GM18498 (cell line): ENCODE measurements at regions not wholly inside any gene's neighbourhood (a gene's known extent, or its start where the extent isn't known, plus 50 kb on each side); places are given as distances from the start of the nearest gene placed in this dataset.

Experiments
- ATAC-seq: cut with Tn5 transposase; IDR thresholded peaks from one replicate; pipeline ENCODE4 v1.9.1; 2021; ENCODE audit warnings: mild to moderate bottlenecking, moderate library complexity; ENCODE audit not compliant: unreplicated experiment

DNA sequence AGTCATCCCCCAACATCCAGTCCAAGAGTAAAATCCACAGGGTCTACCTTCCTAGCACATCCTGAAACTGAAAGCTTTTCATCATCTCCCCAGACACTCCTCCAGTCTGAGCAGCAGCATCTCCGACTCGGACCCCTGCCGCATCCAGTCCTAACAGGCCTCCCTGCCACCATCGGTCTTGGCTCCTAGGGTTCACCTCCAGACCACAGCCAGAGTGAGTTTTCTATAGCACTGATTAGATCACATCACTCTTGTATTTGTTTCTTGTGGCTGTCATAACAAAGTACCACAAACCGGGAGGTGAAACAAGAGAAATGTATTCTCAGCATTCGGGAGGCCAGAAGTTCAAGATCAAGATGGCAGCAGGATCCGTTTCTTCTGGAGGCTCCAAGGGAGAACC lies 187.8 kb downstream of the TOMM20 start:
- ATAC-seq, result no peak

DNA sequence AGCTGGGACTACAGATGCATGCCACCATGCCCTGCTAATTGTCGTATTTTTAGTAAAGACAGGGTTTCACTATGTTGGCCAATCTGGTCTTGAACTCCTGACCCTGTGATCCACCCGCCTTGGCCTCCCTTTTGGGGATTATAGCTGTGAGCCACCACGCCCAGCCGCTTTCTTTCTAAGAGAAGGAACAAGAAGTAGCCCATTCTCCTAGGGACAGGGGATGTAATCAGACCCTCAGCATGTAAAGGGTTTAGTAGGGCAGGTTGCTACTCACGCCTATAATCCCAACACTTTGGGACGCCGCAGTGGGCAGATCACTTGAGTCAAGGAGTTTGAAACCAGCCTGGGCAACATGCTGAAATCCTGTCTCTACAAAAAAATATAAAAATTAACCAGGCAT lies 189.7 kb downstream of the TOMM20 start:
- ATAC-seq, result no peak

DNA sequence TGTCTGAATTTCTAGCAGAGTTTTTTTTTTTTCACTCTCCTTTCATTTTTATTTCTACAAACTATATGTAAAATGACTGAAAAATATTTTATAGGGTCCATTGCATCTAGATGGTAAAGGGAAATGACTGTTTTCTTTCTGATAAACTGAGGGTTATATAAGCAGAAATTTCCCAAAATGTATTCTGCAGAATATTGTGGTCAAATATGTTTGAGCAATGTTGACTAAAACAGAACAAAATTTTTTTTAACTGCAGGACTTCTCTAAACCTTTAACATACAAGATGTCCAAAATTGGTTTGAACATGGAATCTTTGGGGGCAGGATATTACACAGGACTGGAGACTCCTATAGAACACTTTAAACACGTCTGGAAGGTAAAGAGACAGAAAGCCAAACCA lies 190.5 kb downstream of the TOMM20 start:
- no peak for ATAC-seq

DNA sequence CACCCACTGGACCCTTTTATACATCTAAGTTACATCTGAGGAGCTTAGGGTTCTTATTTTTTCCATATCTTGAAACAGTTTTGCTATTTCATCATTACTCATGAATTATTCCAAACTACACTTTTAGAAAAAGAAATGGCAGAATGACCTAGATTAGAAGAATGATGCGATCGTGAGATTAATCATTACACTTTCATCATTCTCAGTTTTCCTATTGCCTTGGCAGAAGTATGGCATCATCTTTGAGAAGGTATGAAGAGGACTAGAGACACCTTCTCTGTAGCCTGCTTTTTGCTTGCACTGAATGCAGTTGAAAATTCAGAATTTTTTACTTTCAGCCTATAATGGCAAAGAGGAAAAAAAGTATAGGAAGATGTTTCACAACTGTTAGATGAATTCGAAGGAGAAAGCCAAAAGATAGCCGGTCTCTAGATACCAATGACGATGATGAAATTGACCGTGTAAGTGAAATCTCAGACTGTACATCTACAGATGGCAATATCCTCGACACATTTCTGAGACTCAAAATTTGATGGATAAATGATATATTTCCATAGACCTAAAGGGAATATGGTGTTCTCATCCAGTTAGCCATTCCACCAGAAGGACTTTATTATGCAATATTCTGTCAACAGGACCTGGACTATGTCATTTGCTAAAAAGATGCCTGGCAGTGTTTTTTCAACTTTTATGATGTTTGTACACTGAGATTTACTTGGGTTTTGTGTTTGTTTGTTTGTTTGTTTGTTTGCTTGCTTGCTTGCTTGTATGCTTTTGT lies 191.8 kb downstream of the TOMM20 start:
- no peak for ATAC-seq

DNA sequence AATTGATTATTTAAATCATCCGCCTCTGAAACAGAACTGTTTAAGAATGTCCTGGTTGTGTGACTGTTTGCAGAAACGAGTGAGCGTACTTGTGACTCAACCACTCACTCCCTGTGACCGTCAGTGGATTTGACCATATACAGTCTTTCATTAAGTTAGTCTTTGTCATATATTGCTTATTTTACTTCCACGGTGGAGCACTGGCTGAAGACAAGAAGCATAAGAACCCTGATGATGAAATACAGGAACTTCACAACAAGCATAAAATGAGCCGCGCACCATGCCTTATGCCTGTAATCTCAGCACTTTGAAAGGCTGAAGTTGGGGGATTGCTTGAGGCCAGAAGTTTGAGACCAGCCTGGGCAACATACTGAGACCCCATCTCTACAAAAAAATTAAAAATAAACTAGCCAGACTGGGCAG lies 194.0 kb downstream of the TOMM20 start:
- ATAC-seq, result no peak

DNA sequence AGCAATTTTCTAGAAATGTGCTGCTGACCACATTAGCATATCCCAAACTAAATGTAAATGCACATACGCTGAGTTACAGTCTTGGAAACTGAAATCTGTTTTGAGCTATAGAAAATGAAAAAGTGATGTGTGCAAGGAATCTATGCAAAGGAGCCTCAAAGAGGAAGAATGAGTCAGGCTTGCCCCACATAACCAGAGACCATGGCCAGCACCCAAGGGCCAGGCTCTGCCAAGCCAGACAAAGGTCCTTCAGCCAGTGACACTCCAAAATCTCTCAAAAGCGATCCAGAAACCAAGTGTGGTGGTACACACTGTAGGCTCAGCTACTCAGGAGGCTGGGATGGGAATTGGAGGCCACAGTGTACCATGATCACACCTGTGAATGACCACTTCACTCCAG lies 195.2 kb downstream of the TOMM20 start:
- ATAC-seq, result peak; percentile 89

DNA sequence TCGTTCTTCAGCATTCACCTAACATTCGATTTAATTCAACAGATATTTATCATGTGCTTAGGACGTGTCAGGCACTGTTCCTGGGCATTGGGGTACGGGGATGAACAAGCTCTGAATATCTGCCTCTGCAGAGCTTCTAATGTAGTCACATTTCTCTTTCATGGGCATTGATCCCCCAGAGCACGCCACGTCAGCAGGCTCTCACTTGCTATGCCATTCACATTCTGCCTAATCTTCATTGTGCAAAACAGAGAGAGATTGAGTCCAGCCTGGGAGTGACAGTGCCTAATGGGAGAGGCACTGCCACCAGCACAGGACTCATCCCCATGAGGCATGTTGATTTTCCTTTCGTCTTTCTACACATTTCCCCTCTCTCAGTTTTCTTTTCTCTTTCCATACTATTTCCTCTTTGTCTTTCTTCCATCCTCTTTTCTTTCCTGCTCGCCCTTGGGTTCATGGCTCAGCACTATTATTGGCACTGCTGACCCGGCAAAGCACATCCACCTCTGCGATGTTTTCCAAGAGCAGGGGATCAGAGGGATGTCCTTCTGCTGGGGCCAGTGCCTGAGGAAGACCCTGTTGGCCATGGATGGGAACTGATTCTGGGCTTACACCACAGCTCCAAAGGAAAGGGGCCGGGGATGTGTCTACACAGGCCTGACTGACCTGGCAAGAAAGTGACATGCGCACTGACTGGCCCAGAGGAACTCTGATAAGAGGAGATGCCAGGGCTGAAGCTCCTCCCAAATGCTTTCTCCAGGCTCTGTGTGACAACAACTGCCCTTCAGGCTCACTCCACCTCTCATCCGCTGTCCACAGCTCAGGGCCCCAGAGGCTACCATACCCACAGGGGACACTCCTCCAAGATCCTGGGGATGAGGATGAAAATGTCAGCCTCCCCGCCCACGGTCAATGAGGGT lies 195.9 kb downstream of the TOMM20 start:
- ATAC-seq, result peak; percentile 34

DNA sequence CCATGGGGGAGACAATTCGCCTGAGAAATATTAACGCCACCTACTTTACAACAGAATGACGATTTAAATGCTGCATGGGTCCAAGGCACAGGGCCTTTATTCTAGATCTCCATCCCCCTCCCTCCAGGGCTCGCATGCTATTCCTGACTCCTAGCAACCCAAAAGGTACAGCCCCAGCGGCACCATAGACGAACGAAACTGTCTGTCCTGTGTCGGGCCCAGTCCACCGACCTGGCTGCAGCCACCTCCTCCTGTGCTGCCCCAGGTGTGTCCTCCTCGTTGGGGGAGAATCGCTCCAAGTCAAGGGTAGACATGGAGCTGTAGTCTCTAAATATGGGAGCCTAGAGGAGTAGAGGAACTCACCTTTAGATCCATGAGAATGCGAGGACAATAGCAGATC lies 196.5 kb downstream of the TOMM20 start:
- no peak for ATAC-seq

DNA sequence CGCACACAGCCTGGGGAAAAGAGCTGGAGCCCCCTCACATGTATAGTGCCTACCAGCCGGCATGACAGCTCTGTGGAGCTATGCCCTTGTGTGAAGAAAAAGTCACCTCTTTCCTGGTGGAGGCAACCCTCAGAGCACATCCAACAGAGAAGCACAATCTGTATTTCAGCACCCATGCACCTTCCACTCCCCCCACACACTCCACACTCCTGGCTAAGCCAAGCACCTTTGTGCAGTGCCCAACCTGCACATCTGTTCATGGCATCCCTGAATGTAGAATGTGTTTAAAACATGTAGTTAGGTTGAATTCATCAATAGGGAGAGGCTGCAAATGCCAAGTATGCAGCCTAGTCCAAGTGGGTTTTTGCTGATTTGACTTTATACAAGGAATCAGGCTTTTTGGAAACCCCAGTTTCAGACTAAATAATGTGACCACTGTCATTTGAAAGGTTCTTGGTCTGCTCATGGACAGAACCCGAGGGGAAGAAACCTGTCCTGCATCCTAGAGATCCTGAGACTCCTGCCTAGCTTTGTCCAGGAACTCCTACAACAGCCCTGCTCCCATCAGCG lies 197.1 kb downstream of the TOMM20 start:
- no peak for ATAC-seq

DNA sequence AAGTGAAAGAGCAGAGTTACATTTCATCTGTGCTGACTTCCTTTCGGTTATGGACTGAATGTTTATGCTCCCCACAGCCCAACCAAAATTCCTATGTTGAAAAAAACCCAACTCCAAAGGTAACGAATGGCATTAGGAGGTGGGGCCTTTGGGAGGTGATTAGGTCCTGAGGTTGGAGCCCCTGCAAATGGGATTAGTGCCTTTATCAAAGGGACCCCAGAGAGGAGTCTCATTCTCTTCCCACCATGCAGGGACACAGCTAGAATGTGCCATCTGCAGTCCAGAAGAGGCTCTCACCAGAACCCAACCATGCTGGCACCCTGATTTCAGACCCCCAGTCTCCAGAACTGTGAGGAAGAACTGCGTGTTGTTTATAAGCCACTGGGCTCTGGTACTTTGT lies 199.3 kb downstream of the TOMM20 start:
- ATAC-seq, result no peak

DNA sequence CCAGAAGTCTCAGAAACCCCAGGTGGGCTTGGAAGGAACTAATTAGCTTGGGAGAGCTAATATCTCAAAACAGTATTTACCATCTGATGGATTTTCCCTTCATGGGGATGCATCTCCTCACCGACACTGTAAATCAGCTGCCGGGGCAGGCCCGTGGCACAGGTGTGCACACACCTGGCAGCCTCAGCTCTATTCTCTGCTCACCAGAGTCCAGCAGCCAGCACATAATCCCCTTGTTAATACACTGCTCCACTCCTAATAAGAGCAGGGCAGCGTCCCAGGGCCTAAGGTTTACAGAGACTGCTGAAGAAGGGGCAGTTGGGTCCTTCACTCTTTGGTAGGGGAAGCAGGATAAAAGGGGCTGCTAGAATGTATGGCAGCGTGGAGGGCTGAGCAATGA lies 200.0 kb downstream of the TOMM20 start:
- ATAC-seq, result no peak

DNA sequence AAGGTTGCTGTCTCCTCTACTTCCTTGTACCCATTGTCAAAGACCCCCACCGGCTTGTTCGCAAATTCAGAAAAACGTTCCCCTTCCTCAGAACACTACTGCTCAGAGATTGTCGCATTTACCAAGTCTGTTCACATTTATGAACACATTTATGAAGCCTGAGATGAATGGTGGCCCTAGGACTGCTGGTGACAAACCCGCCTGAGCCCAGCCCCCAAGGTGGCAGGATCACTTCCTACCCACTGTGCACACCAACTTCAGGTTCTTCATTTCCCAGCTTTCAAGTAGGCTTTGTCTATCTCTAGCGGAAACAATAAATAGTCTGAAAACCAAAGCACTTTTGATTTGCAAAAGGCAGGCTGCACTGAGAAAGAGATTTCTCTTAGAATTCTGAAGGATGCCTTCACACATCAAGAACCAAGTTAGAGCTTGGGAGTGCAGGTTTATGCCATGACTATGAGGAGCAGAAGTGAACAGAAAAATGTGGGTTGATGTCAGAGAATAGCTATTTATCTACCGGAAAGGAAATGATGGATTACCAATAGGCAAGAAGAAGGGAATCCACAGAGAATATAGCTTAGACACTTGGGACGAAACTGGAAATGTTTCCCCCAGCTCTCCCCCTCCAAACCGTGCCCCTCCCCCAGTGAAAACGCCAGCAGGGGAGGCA lies 200.5 kb downstream of the TOMM20 start:
- ATAC-seq, result no peak

DNA sequence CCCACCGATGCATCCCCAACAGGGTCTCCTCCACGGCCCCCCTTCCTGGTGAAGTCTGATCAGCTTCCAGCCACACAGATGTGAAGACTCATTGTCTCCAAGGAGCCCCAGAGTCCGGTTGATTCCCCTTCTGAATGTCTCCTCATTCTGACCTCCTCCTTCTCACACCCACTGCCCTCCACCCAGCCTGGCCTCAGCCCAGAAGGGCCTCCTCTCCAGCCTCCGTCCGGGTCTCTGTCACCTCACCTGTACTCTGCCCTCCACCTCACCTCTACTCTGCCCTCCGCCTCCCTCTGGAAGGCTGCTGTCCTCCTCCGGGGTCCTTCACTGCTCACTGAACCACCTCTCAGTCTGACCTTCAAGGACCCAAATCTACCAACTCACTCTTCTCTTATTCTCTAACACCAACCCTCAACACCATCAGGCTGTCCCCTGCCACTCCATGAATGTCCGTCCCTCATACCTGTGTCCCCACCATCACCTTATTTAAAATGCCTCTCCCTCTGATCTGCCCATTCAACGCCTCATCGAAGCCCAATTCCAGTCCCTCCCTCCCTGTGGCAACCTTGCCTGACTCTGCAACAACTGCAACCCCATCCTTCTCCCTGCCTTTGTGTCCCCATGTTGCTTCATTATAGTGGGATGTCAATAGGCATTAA lies 201.2 kb downstream of the TOMM20 start:
- no peak for ATAC-seq

DNA sequence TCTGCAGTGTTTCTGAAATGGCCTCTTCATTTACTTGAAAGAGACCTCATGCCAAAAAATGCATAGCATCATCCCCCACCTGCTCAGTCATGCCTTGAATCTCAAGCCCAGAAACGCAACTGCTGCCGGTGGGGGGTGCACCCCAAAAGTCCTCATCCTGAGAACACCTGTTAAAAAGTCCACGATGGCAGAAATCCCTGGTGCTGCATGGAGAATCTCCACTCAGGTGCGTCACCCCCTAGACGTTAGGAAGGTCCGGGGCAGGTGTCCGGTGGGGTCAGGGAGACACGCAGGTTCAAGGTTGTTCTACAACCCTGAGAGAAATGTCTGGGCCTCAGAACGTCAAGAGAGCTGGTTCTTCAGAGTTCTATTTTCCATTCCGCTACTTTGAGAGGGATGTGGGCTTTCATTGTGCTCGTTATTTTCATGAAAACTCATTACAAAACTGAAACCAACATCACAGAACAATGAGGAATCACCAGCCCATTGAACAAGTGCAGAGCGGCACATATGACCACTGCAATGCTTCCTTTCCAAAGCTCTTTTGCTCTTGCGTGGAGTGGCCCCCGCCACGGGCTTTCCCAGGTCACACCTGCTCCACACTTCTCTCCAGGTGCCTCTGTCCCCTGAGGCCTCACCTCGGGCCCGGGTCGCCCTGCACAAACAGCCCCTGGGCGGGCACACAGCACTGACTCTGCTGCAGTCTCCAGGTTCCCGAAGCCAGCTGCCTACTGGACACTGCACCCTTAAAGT lies 201.9 kb downstream of the TOMM20 start:
- peak; percentile 89 for ATAC-seq

DNA sequence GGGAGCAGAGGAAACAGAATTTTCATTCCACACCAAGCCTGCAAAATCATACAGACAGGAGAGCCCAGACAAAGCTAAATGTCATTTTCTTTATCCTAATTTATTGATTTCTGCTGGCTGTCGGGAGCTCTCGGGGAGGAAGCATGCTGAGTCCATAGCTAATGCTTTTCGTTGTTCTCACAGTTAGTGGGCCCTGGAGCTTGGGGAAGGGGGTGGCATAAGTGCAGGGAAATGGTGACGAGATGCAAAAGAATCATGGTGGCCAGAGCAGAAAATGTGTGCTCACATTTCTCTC lies 202.4 kb downstream of the TOMM20 start:
- ATAC-seq, result no peak

DNA sequence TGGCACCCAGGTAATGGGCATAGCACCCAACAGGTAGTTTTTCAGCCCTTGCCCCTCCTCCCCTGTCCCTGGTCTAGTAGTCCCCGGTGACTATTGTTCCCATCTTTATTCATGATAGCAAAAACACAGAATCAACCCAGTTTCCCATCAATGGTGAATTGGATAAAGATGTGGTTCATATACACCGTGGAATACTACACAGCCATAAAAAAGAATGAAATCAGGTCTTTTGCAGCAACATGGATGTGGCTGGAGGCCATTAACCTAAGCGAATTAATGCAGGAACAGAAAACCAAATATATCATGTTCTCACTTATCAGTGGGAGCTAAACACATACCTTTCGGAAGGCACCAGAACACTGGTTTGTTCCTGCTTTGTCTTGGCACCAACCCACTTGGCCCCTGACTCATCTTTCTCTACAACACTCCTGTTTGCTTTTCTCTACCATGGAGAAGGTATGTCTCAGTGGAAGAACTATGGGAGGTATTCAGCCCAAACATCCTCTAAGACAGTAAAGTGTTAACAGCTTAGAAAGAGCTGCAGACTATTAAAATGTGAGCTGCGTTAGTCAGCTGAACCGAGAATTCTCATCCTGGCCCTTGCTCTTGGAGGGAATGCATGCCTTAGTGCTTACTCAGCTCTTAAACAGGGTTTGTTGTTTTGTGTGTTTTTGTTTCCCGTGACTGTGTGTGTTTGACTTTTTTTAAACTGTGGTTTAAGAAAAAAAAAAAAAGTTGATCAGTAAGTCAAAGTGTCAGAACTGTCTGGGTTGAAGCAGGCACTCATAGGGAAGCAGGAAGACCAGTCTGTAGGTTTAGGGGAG lies 203.0 kb downstream of the TOMM20 start:
- no peak for ATAC-seq

DNA sequence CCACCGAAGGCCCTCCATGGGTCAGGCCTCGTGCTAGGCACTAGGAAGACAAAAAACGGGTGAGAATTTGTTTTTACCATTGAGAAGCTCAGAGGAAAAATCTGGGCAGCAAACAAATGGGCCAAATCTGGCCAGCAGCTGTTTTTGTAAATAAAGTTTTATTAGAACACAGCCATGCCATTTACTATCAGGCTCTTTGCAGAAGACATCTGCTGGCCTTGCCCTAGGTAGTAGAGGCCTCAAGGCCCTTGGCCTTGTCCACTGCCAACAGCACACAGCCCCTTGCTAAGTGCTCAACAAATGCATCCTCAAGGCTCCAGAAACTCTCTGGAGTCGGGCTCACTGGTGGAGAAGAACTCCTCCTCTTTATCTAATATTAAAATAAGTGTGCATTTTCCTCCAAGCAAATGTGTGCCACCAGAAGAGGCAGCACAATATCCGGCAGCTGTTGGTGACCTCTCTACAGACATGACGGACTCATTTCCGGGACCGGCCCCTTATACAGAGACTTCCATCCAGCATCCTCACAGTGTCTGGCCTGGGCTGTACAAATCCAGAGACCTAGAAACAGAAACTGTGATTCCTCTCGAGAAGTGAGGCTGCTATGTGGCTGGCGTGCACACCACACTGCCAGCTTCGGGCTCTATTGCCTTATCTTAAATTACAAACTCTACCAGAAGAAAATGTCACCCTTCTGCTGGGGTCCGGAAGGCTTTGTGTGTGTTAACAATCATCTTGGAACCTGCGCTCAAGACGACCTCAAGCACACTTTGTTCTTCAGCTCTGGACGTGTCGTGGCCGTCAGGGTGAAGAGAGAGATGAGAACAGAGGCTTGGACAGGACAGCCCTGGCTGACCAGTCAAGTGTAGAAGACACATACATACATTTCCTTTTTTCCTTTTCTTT lies 203.9 kb downstream of the TOMM20 start:
- ATAC-seq, result no peak

DNA sequence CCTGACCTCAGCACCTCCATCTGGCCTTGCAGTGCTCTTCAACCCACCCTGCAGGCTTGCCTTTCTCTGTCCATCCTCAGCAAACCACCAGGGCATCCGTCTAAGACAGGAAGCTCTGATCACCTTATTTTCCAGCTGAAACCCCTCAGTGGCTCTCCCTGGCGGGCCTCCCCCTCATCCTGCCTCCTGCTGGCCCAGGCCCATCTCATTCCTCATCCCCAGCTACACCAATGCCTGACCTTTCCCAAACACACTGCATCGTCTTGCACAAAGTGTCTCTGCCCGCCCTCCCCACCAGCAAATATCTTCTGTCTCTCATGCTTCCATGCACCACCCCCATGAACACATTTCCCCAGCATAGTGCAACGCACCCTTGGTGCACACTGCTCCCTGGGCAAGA lies 205.0 kb downstream of the TOMM20 start:
- no peak for ATAC-seq
